ENCODE measurements at regions not wholly inside any gene's neighbourhood (a gene's known extent, or its start where the extent isn't known, plus 50 kb on each side); places are given as distances from the start of the nearest gene placed in this dataset.

- TF ChIP-seq, protein P1, sequence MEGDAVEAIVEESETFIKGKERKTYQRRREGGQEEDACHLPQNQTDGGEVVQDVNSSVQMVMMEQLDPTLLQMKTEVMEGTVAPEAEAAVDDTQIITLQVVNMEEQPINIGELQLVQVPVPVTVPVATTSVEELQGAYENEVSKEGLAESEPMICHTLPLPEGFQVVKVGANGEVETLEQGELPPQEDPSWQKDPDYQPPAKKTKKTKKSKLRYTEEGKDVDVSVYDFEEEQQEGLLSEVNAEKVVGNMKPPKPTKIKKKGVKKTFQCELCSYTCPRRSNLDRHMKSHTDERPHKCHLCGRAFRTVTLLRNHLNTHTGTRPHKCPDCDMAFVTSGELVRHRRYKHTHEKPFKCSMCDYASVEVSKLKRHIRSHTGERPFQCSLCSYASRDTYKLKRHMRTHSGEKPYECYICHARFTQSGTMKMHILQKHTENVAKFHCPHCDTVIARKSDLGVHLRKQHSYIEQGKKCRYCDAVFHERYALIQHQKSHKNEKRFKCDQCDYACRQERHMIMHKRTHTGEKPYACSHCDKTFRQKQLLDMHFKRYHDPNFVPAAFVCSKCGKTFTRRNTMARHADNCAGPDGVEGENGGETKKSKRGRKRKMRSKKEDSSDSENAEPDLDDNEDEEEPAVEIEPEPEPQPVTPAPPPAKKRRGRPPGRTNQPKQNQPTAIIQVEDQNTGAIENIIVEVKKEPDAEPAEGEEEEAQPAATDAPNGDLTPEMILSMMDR (IDR thresholded peaks at IDR 0.05) = no peak
- TF ChIP-seq EP300 (IDR thresholded peaks at IDR 0.05) = no peak
Observed at GRCh38 chr21:14876524-14876840, 188.3 kb downstream of the NRIP1 start.
